A673 (cell line): ENCODE measurements at regions not wholly inside any gene's neighbourhood (a gene's known extent, or its start where the extent isn't known, plus 50 kb on each side); places are given as distances from the start of the nearest gene placed in this dataset.

Source experiments
- EZH2 ChIP-seq: fragments of 200-600 bp; sonication (generic); IDR thresholded peaks from 2 replicates; pipeline ENCODE4 v1.6.1; 2017; ENCODE audit warnings: borderline replicate concordance, low read depth, mild to moderate bottlenecking, mixed read lengths, antibody characterized with exemption, low read length; ENCODE audit not compliant: poor library complexity, severe bottlenecking
- TF ChIP-seq, protein P1 (sequence below): fragments of 300-800, 200-600 bp; sonication (generic); conservative IDR thresholded peaks from 2 replicates; pipeline ENCODE4 v1.5.1; 2017; ENCODE audit warnings: low read depth, mild to moderate bottlenecking, antibody characterized with exemption, low read length, moderate library complexity, mixed read lengths

DNA sequence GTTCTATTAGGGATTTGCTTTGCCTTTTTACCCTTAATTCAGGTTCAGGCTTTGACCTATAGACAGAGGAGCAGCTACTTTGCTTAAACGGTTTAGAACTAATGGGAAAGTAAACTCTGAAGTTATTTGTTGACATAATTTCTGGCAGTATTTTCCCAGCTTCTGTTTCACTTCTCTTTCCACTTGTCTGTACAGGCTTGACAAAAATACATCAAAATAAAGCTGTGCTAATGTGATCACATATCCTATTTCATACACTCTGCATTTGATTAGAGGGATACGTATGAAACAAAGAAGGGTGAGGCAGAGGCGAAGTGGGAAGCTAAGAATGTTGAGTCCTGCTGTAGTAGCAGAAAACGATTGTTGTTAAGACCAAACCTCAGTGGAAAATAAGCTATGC, 389.1 kb upstream of the RARB start:
- TF ChIP-seq, protein P1, sequence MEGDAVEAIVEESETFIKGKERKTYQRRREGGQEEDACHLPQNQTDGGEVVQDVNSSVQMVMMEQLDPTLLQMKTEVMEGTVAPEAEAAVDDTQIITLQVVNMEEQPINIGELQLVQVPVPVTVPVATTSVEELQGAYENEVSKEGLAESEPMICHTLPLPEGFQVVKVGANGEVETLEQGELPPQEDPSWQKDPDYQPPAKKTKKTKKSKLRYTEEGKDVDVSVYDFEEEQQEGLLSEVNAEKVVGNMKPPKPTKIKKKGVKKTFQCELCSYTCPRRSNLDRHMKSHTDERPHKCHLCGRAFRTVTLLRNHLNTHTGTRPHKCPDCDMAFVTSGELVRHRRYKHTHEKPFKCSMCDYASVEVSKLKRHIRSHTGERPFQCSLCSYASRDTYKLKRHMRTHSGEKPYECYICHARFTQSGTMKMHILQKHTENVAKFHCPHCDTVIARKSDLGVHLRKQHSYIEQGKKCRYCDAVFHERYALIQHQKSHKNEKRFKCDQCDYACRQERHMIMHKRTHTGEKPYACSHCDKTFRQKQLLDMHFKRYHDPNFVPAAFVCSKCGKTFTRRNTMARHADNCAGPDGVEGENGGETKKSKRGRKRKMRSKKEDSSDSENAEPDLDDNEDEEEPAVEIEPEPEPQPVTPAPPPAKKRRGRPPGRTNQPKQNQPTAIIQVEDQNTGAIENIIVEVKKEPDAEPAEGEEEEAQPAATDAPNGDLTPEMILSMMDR = no peak
- TF ChIP-seq EZH2 = no peak
